22Rv1 (cell line): ENCODE measurements at regions not wholly inside any gene's neighbourhood (a gene's known extent, or its start where the extent isn't known, plus 50 kb on each side); places are given as distances from the start of the nearest gene placed in this dataset.

Experiments used
- CTCF ChIP-seq: fragments of 450-650 bp; IDR thresholded peaks from 2 replicates; pipeline ENCODE4 v1.5.1; 2017; ENCODE audit warnings: mild to moderate bottlenecking
- ZFX ChIP-seq: fragments of 450-650 bp; IDR thresholded peaks from 2 replicates; pipeline ENCODE4 v1.6.1; 2017; ENCODE audit warnings: antibody characterized with exemption, borderline replicate concordance

DNA sequence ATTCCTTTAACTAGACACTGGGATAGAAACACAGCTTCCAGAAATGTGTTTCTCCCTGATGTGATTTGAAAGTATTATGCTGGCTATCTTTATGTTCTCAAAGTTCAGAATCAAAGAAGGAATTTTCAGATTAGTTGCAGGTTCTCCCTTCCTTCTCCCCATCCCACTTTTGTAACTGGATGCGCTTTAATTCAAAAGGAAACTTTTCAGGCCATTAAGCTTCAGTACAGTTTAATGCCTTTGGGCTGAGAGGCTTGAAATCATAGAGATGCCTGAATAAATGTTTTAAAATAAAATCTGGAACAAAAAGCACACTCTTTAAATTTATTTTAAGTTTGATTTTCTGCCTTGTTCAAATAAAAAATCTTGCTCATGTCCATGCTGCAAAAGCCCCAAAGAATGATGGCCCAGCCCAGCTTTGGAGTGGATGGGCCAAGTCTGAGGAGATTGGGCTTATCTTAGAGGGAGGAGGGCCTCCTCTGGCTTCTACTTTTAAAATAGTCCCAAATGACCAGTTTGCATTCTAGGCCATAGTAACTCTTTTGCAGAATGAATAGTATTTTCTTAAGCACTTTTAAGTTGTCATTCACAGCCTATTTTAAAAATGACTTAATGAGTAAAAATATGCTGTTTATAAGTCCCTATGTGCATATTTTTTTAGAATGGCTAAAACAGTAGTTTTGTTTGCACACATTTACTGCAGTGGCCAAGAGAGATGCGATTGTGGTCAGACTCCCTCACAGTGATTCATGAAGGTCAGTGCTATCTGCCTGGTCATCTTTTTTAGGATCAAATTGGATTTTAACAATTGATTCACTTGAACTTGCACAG, 129.2 kb downstream of the MTX2 start:
- TF ChIP-seq CTCF (no peak), ZFX (no peak)
